ENCODE measurements at regions not wholly inside any gene's neighbourhood (a gene's known extent, or its start where the extent isn't known, plus 50 kb on each side); places are given as distances from the start of the nearest gene placed in this dataset.

DNA sequence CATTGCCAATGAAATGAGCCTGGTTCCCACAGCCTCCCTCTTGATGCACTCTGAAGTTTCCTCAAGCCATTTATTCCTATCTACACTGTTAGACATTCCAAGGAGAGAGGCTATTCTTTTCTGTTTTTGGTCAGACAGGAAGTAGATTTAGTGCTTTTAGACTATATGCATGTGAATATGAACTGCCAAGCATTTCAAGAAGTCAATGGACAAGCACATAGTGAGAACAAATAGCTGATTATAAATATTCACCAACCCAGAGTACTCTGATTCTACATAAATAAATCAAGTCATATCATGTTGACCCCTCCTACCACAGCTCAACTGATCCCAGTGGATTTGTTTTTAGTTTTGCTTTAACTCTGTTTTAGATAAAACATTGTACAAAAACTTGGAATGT is 412.5 kb upstream of the RARB start:
- no peak for TF ChIP-seq CTCF (conservative IDR thresholded peaks at IDR 0.05)
- no peak for TF ChIP-seq ZFX (IDR thresholded peaks at IDR 0.05)

All from C4-2B (cell line).